ENCODE measurements at regions not wholly inside any gene's neighbourhood (a gene's known extent, or its start where the extent isn't known, plus 50 kb on each side); places are given as distances from the start of the nearest gene placed in this dataset.

DNA sequence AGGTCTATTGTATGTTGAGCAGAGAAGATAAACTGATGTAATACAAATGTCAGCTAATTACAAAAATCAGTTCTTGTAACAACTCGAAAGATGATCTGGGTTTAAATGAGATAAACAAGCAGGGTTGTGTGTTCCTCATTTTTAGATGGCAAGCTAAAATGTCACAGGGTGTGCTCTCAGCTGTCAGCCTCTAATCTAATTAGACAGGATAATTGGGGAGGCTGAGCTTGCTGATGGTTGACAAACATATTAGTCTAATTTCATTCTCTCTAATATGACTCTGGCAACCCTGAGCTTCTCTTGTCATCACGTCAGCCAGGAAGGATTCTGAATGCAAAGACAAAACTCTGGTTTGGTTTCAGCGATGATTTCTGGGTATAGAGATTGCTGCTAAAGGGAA is 335.3 kb upstream of the KAZN start:
- TF ChIP-seq, protein P1, sequence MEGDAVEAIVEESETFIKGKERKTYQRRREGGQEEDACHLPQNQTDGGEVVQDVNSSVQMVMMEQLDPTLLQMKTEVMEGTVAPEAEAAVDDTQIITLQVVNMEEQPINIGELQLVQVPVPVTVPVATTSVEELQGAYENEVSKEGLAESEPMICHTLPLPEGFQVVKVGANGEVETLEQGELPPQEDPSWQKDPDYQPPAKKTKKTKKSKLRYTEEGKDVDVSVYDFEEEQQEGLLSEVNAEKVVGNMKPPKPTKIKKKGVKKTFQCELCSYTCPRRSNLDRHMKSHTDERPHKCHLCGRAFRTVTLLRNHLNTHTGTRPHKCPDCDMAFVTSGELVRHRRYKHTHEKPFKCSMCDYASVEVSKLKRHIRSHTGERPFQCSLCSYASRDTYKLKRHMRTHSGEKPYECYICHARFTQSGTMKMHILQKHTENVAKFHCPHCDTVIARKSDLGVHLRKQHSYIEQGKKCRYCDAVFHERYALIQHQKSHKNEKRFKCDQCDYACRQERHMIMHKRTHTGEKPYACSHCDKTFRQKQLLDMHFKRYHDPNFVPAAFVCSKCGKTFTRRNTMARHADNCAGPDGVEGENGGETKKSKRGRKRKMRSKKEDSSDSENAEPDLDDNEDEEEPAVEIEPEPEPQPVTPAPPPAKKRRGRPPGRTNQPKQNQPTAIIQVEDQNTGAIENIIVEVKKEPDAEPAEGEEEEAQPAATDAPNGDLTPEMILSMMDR (conservative IDR thresholded peaks at IDR 0.05): no peak
- TF ChIP-seq ZFX (IDR thresholded peaks at IDR 0.05): no peak

Data from C4-2B (cell line).